Parathyroid adenoma (tissue), 2 donors: ENCODE measurements at regions not wholly inside any gene's neighbourhood (a gene's known extent, or its start where the extent isn't known, plus 50 kb on each side); places are given as distances from the start of the nearest gene placed in this dataset.
"Not testable (repeated sequence)": the region's sequence is repeated elsewhere in the genome, so short reads cannot be mapped to it uniquely, and the experiment has no call there.

Experiments
- H2AFZ ChIP-seq: fragments of 300-600 bp; sonication (generic); one replicate; pipeline ENCODE4 v1.7.0; 2017; ENCODE audit warnings: antibody characterized with exemption, mild to moderate bottlenecking
- H3K27ac ChIP-seq: fragments of 300-600 bp; sonication (generic); one replicate; pipeline ENCODE4 v1.7.0; 2017
- H3K27me3 ChIP-seq: fragments of 300-600 bp; sonication (generic); one replicate; pipeline ENCODE4 v1.7.0; 2017; ENCODE audit warnings: low read length; ENCODE audit not compliant: control insufficient read depth, insufficient read depth
- H3K36me3 ChIP-seq: fragments of 300-600 bp; sonication (generic); one replicate; pipeline ENCODE4 v1.7.0; 2017; ENCODE audit warnings: low read length; ENCODE audit not compliant: control insufficient read depth, insufficient read depth
- H3K4me1 ChIP-seq: fragments of 300-600 bp; sonication (generic); one replicate; pipeline ENCODE4 v1.7.0; 2017; ENCODE audit warnings: control low read depth
- H3K4me2 ChIP-seq: fragments of 300-600 bp; sonication (generic); one replicate; pipeline ENCODE4 v1.7.0; 2017; ENCODE audit warnings: low read length
- H3K4me3 ChIP-seq: fragments of 300-600 bp; sonication (generic); one replicate; pipeline ENCODE4 v1.7.0; 2017; ENCODE audit warnings: low read depth, low read length
- H3K79me2 ChIP-seq: fragments of 300-600 bp; sonication (generic); one replicate; pipeline ENCODE4 v1.7.0; 2017; ENCODE audit warnings: control low read depth
- H3K9ac ChIP-seq: fragments of 300-600 bp; sonication (generic); one replicate; pipeline ENCODE4 v1.7.0; 2017; ENCODE audit warnings: mild to moderate bottlenecking
- H3K9me3 ChIP-seq: fragments of 300-600 bp; sonication (generic); one replicate; pipeline ENCODE4 v1.7.0; 2017; ENCODE audit warnings: low read length; ENCODE audit not compliant: control insufficient read depth
- TF ChIP-seq, protein P1 (sequence below): fragments of 300-600 bp; sonication (generic); IDR thresholded peaks from one replicate; pipeline ENCODE4 v1.7.0; 2017; ENCODE audit warnings: antibody characterized with exemption, mild to moderate bottlenecking
- donor health status: primary hyperparathyroidism.

DNA sequence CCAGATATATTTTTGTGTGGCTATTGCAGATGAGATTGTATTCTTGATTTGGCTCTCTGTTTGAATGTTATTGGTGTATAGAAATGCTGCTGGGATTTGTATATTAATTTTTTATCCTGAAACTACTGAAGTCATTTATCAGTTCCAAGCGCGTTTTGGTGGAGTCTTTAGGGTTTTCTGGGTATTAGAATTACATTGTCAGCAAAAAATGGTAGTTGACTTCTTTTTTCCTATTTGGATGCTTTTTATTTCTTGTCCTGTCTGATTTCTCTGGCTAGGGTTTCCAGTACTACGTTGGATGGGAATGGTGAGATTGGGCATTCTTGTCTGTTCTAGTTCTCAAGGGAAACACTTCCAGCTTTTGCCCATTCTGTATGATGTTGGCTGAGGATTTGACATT lies 415.5 kb upstream of the CHRM2 start:
- no peaks in the 10 kb centered on the region for H3K79me2 ChIP-seq
- H2AFZ ChIP-seq: no peak overlapping the region
- no peak overlapping the region for H3K9ac ChIP-seq
- no peaks in the 10 kb centered on the region for H3K36me3 ChIP-seq
- H3K9me3 ChIP-seq: no peaks in the 10 kb centered on the region
- H3K4me2 ChIP-seq: no peak overlapping the region
- TF ChIP-seq, protein P1, sequence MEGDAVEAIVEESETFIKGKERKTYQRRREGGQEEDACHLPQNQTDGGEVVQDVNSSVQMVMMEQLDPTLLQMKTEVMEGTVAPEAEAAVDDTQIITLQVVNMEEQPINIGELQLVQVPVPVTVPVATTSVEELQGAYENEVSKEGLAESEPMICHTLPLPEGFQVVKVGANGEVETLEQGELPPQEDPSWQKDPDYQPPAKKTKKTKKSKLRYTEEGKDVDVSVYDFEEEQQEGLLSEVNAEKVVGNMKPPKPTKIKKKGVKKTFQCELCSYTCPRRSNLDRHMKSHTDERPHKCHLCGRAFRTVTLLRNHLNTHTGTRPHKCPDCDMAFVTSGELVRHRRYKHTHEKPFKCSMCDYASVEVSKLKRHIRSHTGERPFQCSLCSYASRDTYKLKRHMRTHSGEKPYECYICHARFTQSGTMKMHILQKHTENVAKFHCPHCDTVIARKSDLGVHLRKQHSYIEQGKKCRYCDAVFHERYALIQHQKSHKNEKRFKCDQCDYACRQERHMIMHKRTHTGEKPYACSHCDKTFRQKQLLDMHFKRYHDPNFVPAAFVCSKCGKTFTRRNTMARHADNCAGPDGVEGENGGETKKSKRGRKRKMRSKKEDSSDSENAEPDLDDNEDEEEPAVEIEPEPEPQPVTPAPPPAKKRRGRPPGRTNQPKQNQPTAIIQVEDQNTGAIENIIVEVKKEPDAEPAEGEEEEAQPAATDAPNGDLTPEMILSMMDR: no peak
- no peak overlapping the region for H3K4me3 ChIP-seq
- H3K4me1 ChIP-seq: no peaks in the 10 kb centered on the region
- H3K27ac ChIP-seq: no peak overlapping the region
- H3K27me3 ChIP-seq: no peaks in the 10 kb centered on the region

DNA sequence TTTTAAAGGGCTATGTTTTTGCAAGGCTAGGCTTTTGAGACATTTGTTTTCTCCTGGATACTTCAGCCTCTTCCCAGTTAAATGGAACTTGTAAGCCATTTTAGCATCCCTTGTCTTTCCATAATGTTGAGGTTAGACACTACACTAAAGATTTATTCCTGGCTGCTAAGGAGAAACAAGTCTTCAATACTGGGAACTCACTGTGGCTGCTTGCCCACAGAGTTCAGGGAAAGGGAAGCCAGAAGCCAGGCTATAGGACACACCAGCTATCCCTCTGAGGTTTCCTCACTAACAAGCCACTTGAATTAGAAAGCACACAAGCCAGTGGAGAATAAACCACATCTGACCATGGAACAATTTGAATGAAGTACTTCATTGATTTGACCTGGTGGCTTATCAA lies 421.7 kb upstream of the CHRM2 start:
- Histone ChIP-seq H3K9me3 (no peaks in the 10 kb centered on the region), H3K4me1 (no peaks in the 10 kb centered on the region), H3K9ac (no peak overlapping the region), H2AFZ (no peak overlapping the region), H3K79me2 (no peaks in the 10 kb centered on the region), H3K4me3 (no peak overlapping the region), H3K27me3 (no peaks in the 10 kb centered on the region), H3K36me3 (no peaks in the 10 kb centered on the region), H3K4me2 (no peak overlapping the region), H3K27ac (no peak overlapping the region)
- TF ChIP-seq, protein P1: no peak

DNA sequence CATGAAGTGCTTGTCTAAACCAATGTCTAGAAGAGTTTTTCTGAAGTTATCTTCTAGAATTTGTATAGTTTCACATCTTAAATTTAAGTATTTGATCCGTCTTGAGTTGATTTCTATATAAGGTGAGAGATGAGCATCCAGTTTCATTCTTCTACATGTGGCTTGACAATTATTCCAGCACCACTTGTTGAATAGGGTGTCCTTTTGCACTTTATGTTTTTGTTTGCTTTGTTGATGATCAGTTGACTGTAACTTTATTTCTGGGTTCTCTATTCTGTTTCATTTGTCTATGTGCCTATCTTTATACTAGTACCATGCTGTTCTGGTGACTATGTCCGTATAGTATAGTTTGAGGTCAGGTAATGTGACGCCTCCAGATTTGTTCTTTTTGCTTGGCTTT lies 426.6 kb upstream of the CHRM2 start:
- Histone ChIP-seq H3K27me3 (no peaks in the 10 kb centered on the region), H2AFZ (no peak overlapping the region), H3K9me3 (no peaks in the 10 kb centered on the region), H3K9ac (no peak overlapping the region), H3K4me3 (no peak overlapping the region), H3K27ac (no peak overlapping the region), H3K4me1 (no peaks in the 10 kb centered on the region), H3K4me2 (no peak overlapping the region), H3K79me2 (no peaks in the 10 kb centered on the region), H3K36me3 (no peaks in the 10 kb centered on the region)
- TF ChIP-seq, protein P1: no peak

DNA sequence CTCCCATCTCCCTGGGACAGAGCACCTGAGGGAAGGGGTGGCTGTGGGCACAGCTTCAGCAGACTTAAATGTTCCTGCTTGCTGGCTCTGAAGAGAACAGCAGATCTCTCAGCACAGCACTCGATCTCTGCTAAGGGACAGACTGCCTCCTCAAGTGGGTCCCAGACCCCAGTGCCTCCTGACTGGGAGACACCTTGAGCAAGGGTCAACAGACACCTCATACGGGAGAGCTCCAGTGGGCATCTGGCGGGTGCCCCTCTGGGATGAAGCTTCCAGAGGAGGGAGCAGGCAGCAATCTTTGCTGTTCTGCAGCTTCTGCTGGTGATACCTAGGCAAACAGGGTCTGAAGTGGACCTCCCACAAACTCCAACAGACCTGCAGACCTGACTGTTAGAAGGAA lies 436.7 kb upstream of the CHRM2 start:
- H3K27ac ChIP-seq, H3K4me1 ChIP-seq, H3K9ac ChIP-seq, H3K27me3 ChIP-seq, H3K79me2 ChIP-seq, H3K4me2 ChIP-seq, H3K9me3 ChIP-seq, H3K4me3 ChIP-seq, H3K36me3 ChIP-seq, H2AFZ ChIP-seq: not testable (repeated sequence)

DNA sequence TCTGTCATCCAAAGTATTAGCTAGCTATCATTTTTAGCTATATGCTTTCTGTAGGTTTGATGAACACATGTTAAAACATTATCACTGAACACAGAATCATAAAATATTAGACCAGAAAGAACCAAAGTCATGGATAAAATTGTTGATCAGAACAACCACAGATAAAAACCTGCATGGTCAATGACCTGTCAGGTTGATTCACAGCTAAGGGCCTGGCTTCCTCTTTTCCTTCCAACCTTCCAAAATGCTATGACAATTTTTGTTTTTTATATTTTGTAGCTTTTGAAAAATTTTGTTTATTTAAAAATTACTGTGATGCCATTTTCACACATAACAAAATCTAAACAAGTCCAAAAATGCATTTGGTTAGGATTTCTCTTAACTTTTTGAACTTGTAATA lies 444.4 kb upstream of the CHRM2 start:
- no peak overlapping the region for H2AFZ ChIP-seq
- TF ChIP-seq, protein P1: no peak
- no peak overlapping the region for H3K9ac ChIP-seq
- H3K36me3 ChIP-seq: no peaks in the 10 kb centered on the region
- H3K27me3 ChIP-seq: no peaks in the 10 kb centered on the region
- H3K4me3 ChIP-seq: no peak overlapping the region
- no peak overlapping the region for H3K4me2 ChIP-seq
- no peaks in the 10 kb centered on the region for H3K4me1 ChIP-seq
- H3K9me3 ChIP-seq: no peaks in the 10 kb centered on the region
- H3K79me2 ChIP-seq: no peaks in the 10 kb centered on the region
- no peak overlapping the region for H3K27ac ChIP-seq

DNA sequence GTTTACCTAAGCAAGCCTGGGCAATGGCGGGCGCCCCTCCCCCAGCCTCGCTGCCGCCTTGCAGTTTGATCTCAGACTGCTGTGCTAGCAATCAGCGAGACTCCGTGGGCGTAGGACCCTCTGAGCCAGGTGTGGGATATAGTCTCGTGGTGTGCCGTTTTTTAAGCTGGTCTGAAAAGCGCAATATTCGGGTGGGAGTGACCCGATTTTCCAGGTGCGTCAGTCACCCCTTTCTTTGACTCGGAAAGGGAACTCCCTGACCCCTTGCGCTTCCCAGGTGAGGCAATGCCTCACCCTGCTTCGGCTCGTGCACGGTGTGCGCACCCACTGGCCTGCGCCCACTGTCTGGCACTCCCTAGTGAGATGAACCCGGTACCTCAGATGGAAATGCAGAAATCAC lies 442.6 kb upstream of the MTPN start:
- H3K9ac ChIP-seq, H2AFZ ChIP-seq, H3K27ac ChIP-seq, H3K9me3 ChIP-seq, H3K27me3 ChIP-seq, H3K4me1 ChIP-seq, H3K79me2 ChIP-seq, H3K4me3 ChIP-seq, H3K36me3 ChIP-seq, H3K4me2 ChIP-seq: not testable (repeated sequence)
